OCI-LY7 (cell line): ENCODE measurements at regions not wholly inside any gene's neighbourhood (a gene's known extent, or its start where the extent isn't known, plus 50 kb on each side); places are given as distances from the start of the nearest gene placed in this dataset.

Source experiments
- BruUV-seq: library from RNA; stranded (reverse); fragments of 400-500 nt; replicated peaks from 2 replicates; lab custom pipeline; 2021; lab: Mats Ljungman, UMichigan
- CTCF ChIA-PET: fragments of 300-600 bp; sonication (Branson Sonifier 250); formaldehyde crosslinking; loops from one replicate; lab custom pipeline; 2022; ENCODE audit warnings: antibody characterized with exemption; ENCODE audit not compliant: unreplicated experiment; lab: Charles Lee
- POLR2A ChIA-PET: fragments of 300-600 bp; sonication (Branson Sonifier 250); formaldehyde crosslinking; loops from one replicate; lab custom pipeline; 2022; ENCODE audit warnings: antibody characterized with exemption; lab: Charles Lee
- DNase-seq: peaks from one replicate; pipeline ENCODE4 v3.0.0-alpha.2; 2015; ENCODE audit warnings: low spot score
- H2AFZ ChIP-seq: fragments of 200-600 bp; sonication (generic), shearing (Covaris generic); 2 replicates; pipeline ENCODE4 v1.6.1; 2014; ENCODE audit warnings: mild to moderate bottlenecking, antibody characterized with exemption, low read length, moderate library complexity
- H3K27ac ChIP-seq: fragments of 200-600 bp; sonication (generic); 2 replicates; pipeline ENCODE4 v1.5.1; 2014; ENCODE audit warnings: mixed run types, low read depth, mild to moderate bottlenecking, moderate library complexity, low read length, inconsistent platforms; ENCODE audit not compliant: poor library complexity, severe bottlenecking
- H3K36me3 ChIP-seq: fragments of 200-600 bp; sonication (generic); 2 replicates; pipeline ENCODE4 v1.6.1; 2014; ENCODE audit warnings: mild to moderate bottlenecking, antibody characterized with exemption, low read length, moderate library complexity, mixed read lengths; ENCODE audit not compliant: insufficient read depth
- H3K4me1 ChIP-seq: fragments of 200-600 bp; sonication (generic); 2 replicates; pipeline ENCODE4 v1.5.1; 2014; ENCODE audit warnings: mild to moderate bottlenecking, low read length; ENCODE audit not compliant: insufficient read depth, poor library complexity, severe bottlenecking
- H3K4me2 ChIP-seq: fragments of 200-600 bp; sonication (generic); 2 replicates; pipeline ENCODE4 v1.6.1; 2014; ENCODE audit warnings: mild to moderate bottlenecking, low read length
- H3K4me3 ChIP-seq: fragments of 200-600 bp; sonication (generic); 2 replicates; pipeline ENCODE4 v1.5.1; 2014; ENCODE audit warnings: mild to moderate bottlenecking, low read depth, low read length; ENCODE audit not compliant: poor library complexity, severe bottlenecking
- H3K79me2 ChIP-seq: fragments of 200-600 bp; sonication (generic); 2 replicates; pipeline ENCODE4 v1.6.1; 2016; ENCODE audit warnings: low read depth, mild to moderate bottlenecking, low read length, moderate library complexity, mixed read lengths; ENCODE audit not compliant: insufficient read depth
- H3K9me2 ChIP-seq: fragments of 200-600 bp; sonication (generic); 2 replicates; pipeline ENCODE4 v1.6.1; 2016; ENCODE audit warnings: mild to moderate bottlenecking, low read length, mixed read lengths; ENCODE audit not compliant: insufficient read depth
- H3K9me3 ChIP-seq: fragments of 200-600 bp; sonication (generic); 2 replicates; pipeline ENCODE4 v1.6.1; 2014; ENCODE audit warnings: mild to moderate bottlenecking, mixed run types, low read length, mixed read lengths
- H4K20me1 ChIP-seq: fragments of 200-600 bp; sonication (generic); 2 replicates; pipeline ENCODE4 v1.6.1; 2014; ENCODE audit warnings: mild to moderate bottlenecking, antibody characterized with exemption, low read length, moderate library complexity, mixed read lengths; ENCODE audit not compliant: insufficient read depth
- CTCF ChIP-seq: fragments of 200-600 bp; sonication (generic); conservative IDR thresholded peaks from 2 replicates; pipeline ENCODE4 v1.5.1; 2014; ENCODE audit warnings: mild to moderate bottlenecking, antibody characterized with exemption, low read length, moderate library complexity, mixed read lengths
- EZH2phosphoT487 ChIP-seq: fragments of 200-600 bp; sonication (generic); IDR thresholded peaks from 2 replicates; pipeline ENCODE4 v1.6.1; 2018; ENCODE audit warnings: low read depth, borderline replicate concordance, mild to moderate bottlenecking, mixed run types, antibody characterized with exemption, low read length, moderate library complexity, mixed read lengths
- intact Hi-C: fragments of 100-400 bp; cut with micrococcal nuclease; formaldehyde crosslinking; loops from one replicate; pipeline ENCODE4 v1.10.0; 2022; ENCODE audit not compliant: unreplicated experiment

DNA sequence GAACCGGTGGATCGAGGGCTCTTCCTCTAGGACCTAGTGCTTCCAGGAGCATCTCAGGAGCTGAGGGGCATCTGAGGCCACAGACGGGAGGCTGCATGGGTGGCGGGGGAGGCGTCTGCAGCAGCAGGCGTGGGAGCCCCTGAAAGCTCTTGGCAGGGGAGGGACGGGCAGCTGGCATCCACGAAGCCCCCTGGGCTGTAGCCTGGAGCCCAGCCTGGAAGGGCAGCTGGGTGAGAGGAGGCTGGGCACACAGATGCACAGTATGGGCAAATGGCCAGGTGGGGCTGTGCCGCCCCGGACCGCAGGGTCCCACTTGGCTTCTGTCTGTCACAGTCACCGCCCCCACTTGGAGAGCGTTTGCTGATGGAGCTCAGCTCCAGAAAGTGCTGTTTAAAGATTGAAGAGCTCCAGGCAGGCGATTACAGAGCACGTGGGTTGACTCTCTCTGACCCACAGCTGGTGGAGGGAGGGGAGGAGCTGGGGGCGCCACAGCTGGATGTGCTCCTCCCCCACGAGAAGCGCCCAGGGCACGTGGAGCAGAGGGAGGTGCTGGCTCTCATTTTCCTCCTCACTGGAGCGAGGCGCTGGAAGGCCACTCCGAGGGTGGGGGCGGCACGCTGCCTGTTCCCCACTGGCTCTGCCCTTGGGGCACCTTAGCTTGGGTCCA is 155.0 kb upstream of the C14orf180 start:
- BruUV-seq: no TSS peak
- Histone ChIP-seq H3K9me3 (no peaks in the 10 kb centered on the region), H4K20me1 (no peaks in the 10 kb centered on the region), H2AFZ (no peak overlapping the region), H3K4me2 (no peak overlapping the region), H3K79me2 (no peaks in the 10 kb centered on the region), H3K4me1 (no peaks in the 10 kb centered on the region), H3K27ac (no peak overlapping the region), H3K36me3 (no peaks in the 10 kb centered on the region), H3K9me2 (no peaks in the 10 kb centered on the region), H3K4me3 (no peak overlapping the region)
- intact Hi-C loops: no loop called here
- ChIA-PET CTCF (no interaction called here), POLR2A (no interaction called here)
- TF ChIP-seq EZH2phosphoT487 (no peak), CTCF (no peak)
- DNase-seq: no peak

DNA sequence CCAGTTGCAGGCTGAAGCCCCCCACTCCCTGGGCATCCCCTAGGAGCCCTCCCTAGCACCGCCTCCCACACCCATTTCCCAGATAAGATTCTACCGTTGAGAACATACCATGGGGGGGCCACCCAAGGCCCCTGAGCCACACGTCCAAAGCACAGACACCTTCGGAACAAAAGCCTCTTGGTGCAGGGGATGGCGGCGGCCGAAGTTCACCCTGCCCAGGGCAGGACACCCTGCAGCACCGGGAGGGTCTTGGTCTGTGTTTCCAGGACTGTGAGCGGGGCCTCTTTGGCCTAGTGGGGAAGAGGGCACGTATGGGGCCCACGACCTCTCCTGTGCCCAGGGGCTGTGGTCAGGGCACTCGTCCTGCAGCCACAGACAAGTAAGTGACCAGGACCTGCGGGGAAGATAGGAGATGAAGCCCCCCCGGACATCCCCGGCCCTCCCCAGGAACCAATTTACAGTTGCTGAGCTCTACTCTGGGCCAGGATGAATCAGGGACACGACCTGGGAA is 154.3 kb upstream of the C14orf180 start:
- Histone ChIP-seq H3K4me2 (no peak overlapping the region), H3K4me3 (no peak overlapping the region), H3K36me3 (no peaks in the 10 kb centered on the region), H4K20me1 (no peaks in the 10 kb centered on the region), H2AFZ (no peak overlapping the region), H3K9me3 (no peaks in the 10 kb centered on the region), H3K27ac (no peak overlapping the region), H3K4me1 (no peaks in the 10 kb centered on the region), H3K79me2 (no peaks in the 10 kb centered on the region), H3K9me2 (no peaks in the 10 kb centered on the region)
- TF ChIP-seq CTCF (no peak), EZH2phosphoT487 (no peak)
- no TSS peak for BruUV-seq
- no peak for DNase-seq
- ChIA-PET POLR2A (no interaction called here), CTCF (no interaction called here)
- intact Hi-C loops: no loop called here
